ENCODE measurements at regions not wholly inside any gene's neighbourhood (a gene's known extent, or its start where the extent isn't known, plus 50 kb on each side); places are given as distances from the start of the nearest gene placed in this dataset.

DNA sequence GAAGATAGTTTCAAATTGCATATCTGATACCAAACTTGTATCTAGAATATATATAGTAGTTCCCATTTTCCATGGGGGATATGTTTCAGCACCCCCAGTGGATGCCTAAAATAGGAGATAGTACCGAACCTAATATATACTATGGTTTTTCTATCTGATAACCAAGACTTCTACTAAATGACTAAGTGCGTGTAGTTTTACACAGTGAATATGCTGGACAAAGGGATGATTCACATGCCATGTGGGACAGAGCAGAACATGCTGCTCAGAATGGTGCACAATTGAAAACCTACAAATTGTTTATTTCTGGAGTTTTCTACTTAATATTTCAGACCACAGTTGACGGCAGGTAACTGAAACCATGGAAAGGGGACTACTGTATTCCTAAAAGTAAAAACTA lies 73.4 kb upstream of the TP63 start:
- no peak overlapping the region for H3K4me3 Mint-ChIP-seq
- ChIA-PET POLR2A (no interaction called here), CTCF (no interaction called here)
- H3K4me1 Mint-ChIP-seq: peaks cover 2% of the 10 kb centered on the region
- peaks cover 9% of the 10 kb centered on the region for H3K9me3 Mint-ChIP-seq
- H3K27me3 Mint-ChIP-seq: no peaks in the 10 kb centered on the region
- peaks cover 2% of the 10 kb centered on the region for H3K36me3 Mint-ChIP-seq (ENCODE audit: low read depth)
- H3K27ac Mint-ChIP-seq: no peak overlapping the region
- DNase-seq: no peak

DNA sequence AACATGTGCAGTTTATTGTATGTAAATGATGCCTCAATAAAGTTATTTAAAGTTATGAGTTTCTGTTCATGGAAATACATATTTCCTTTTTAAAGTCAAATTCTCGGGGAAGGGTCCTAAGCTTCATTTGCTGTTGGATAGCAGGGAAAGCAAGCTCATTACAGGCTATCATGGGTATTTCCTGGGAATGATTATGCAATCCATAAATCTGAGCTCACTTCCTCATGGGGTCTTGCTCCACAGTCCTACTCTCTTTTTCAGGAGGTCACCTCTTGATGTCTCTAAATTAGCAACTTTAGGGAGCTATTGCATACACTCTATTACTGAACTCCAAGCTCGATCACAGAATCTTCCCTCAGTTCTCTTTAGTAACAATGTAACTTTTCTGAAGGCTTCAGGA lies 69.9 kb upstream of the TP63 start:
- Mint-ChIP-seq H3K36me3 (ENCODE audit: low read depth) (no peaks in the 10 kb centered on the region), H3K4me1 (peaks cover 16% of the 10 kb centered on the region), H3K27ac (no peak overlapping the region), H3K9me3 (peaks cover 9% of the 10 kb centered on the region), H3K4me3 (no peak overlapping the region), H3K27me3 (no peaks in the 10 kb centered on the region)
- no peak for DNase-seq
- CTCF ChIA-PET: no interaction called here
- POLR2A ChIA-PET: no interaction called here

DNA sequence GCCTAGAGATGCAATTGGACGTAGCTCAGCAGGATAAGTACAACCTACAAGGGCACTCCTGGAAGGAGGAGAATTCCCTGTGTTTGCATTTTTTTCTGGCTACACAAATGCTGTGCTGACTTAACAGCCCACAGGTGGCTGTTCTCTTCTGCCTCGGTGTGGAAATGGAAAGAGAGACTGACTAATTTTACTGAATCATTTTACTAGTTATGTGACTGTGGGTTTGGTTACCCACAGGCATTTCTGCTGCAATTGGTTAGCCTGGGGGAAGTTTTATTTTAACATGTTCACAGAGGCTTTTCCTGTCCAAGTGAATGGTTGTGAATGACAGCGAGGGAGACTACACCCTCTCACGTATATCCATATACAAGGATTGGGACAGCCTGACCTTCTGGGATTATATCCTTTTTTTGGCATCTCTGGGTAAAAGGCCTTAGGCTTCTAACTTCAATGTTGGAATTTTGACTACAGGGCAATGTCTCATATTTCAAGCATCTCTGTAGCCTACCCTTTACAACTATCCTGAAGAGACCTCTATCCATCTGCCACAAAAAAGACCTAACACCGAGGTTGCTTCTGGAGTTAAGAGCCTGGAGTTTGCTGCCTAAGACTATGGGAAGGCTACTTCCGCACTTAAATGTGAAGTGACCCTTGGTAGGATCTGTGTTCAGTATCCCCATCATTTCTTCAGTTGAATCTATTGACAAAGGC lies 67.2 kb upstream of the TP63 start:
- H3K9me3 Mint-ChIP-seq: no peaks in the 10 kb centered on the region
- peak overlapping the region; percentile 0 for H3K27ac Mint-ChIP-seq
- POLR2A ChIA-PET: no interaction called here
- no peaks in the 10 kb centered on the region for H3K36me3 Mint-ChIP-seq (ENCODE audit: low read depth)
- peak; percentile 40 for DNase-seq
- peaks cover 16% of the 10 kb centered on the region for H3K4me1 Mint-ChIP-seq
- H3K27me3 Mint-ChIP-seq: no peaks in the 10 kb centered on the region
- no peak overlapping the region for H3K4me3 Mint-ChIP-seq
- CTCF ChIA-PET: interaction anchor here (0.6 to 2.0 kb wide), 2 partner anchors 22 to 478 kb away, joined by 4 to 6 read pairs; no protein-coding TSS in a partner anchor

DNA sequence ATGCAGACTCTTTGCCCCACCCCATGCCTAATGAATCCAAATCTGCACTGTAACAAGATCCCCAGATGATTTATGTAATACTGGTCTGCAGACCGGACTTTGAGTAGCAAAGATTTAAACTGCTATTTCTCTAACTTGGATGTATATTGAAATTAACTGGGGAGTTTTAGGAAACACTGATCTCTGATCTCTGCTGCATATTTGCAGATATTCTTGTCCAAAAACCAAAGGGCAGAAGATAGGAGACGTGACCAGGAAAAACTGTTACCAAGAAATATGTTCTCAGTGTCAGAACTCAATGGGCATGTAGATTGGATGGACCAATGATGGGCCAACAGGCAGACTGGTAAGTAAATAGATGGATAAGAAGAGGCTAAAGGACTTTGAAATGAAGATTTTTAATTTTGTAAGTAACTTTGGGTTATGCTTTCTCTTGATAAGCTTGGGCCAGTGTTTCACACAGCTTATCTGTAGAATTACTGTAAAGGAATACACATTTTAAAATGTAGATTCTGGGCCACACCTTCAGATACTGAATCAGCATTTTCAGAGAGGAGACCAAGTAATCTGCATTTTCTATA lies 64.5 kb upstream of the TP63 start:
- H3K4me3 Mint-ChIP-seq: no peak overlapping the region
- peaks cover 23% of the 10 kb centered on the region for H3K4me1 Mint-ChIP-seq
- H3K9me3 Mint-ChIP-seq: peaks cover 3% of the 10 kb centered on the region
- ChIA-PET CTCF (interaction anchor here (0.8 kb wide), 1 partner anchor 290 kb away, joined by 3 read pairs; no protein-coding TSS in a partner anchor), POLR2A (interaction anchor here (0.6 kb wide), 1 partner anchor 206 kb away, joined by 3 read pairs; no protein-coding TSS in a partner anchor)
- no peaks in the 10 kb centered on the region for H3K27me3 Mint-ChIP-seq
- no peak for DNase-seq
- H3K27ac Mint-ChIP-seq: no peak overlapping the region
- H3K36me3 Mint-ChIP-seq (ENCODE audit: low read depth): no peaks in the 10 kb centered on the region

DNA sequence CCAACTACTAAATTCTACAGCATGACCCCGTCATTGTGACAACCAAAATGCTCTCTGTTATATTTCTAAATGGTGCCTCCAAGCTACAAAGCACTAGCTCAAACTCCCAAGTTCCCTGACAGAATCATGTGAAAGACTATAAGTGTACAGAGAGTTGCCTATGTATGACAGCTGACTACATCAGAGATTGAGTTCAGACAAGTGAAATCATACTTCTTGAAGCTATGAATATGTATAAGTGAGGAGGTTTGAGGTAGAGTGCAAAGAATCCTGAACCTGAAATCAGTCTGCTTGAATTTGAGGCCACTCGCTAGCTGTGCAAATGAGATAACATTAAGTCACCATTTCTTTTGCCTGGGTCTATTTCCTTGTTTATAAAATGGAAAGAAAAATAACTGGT lies 63.9 kb upstream of the TP63 start:
- DNase-seq: no peak
- no peak overlapping the region for H3K27ac Mint-ChIP-seq
- no peaks in the 10 kb centered on the region for H3K36me3 Mint-ChIP-seq (ENCODE audit: low read depth)
- no peak overlapping the region for H3K4me3 Mint-ChIP-seq
- ChIA-PET POLR2A (no interaction called here), CTCF (interaction anchor here (0.8 kb wide), 1 partner anchor 291 kb away, joined by 3 read pairs; no protein-coding TSS in a partner anchor)
- no peaks in the 10 kb centered on the region for H3K27me3 Mint-ChIP-seq
- H3K4me1 Mint-ChIP-seq: peaks cover 25% of the 10 kb centered on the region
- H3K9me3 Mint-ChIP-seq: peaks cover 3% of the 10 kb centered on the region

DNA sequence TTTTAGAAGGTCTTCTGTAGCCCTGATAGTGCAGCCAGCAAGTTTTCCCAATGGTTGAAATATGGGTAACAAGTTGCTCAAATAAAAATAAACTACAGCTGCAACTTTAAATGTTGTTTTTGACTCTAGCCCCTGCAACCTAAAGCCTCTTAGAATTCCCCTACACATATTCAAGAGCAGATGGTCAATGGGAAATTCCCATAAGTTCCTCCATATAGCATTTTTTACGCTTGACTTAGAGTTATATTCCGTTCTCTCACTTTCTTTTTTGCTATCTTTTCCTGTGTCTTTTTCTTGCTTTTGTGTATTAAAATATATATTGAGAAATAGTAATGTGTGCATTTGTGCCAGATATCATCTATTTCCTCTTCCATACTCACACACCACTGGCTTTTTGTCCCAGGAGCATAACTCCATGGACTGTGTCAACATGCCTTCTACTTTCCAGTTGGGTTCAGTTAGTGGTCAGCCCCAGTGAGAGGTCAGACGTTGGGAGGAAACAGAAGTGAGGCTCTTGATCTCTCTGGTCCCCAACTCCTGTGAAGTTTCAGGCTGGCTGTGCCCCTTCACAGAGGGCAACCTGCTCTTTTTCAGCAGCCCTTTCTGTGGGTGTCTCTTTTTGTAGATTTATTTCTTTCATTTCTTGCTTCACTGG lies 63.3 kb upstream of the TP63 start:
- ChIA-PET CTCF (no interaction called here), POLR2A (no interaction called here)
- Mint-ChIP-seq H3K27me3 (no peaks in the 10 kb centered on the region), H3K9me3 (peaks cover 3% of the 10 kb centered on the region), H3K4me1 (peaks cover 26% of the 10 kb centered on the region), H3K4me3 (no peak overlapping the region), H3K27ac (no peak overlapping the region), H3K36me3 (ENCODE audit: low read depth) (no peaks in the 10 kb centered on the region)
- DNase-seq: no peak

DNA sequence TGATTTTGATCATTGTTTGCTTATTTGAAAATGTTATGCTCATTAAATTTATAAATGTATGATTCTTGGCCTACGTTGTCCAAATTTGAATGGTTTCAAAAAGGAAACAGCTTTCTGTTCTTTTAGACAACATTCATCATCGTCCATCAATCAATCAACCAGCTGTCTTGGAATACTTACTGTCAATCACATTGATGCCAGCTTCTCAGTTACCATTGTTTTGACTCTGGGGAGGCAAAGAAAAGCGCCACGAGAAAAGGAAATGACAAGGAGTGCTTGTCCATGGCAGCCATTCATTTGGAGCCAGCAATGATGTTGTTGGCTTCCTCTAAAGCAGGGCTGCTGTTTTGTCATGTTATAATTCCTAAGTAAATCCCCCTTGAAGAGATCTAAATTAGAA lies 62.2 kb upstream of the TP63 start:
- ChIA-PET POLR2A (no interaction called here), CTCF (no interaction called here)
- H3K4me3 Mint-ChIP-seq: no peak overlapping the region
- H3K36me3 Mint-ChIP-seq (ENCODE audit: low read depth): no peaks in the 10 kb centered on the region
- H3K27ac Mint-ChIP-seq: no peak overlapping the region
- no peak for DNase-seq
- H3K9me3 Mint-ChIP-seq: peaks cover 3% of the 10 kb centered on the region
- no peaks in the 10 kb centered on the region for H3K27me3 Mint-ChIP-seq
- H3K4me1 Mint-ChIP-seq: peaks cover 24% of the 10 kb centered on the region

DNA sequence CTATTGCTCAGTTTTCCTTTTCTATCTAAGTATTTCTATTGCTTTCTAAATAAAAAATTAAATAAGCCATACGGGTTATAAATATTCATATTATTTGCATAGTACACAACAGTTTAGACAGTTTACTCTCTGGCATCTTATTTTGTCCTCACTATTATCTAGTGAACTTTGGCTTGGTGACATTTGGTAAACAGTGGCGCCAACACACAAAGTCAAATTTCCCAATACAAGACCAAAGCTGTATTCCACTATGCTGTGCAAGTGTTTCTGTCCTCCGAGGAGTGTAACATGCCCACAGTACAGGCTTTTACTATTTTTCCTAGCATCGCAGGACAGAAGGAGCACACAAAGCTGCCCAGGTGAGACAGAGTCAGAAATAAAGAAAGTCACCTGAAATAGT lies 61.7 kb upstream of the TP63 start:
- Mint-ChIP-seq H3K9me3 (peaks cover 3% of the 10 kb centered on the region), H3K36me3 (ENCODE audit: low read depth) (no peaks in the 10 kb centered on the region), H3K27me3 (no peaks in the 10 kb centered on the region), H3K4me1 (peaks cover 19% of the 10 kb centered on the region), H3K27ac (no peak overlapping the region), H3K4me3 (no peak overlapping the region)
- DNase-seq: no peak
- POLR2A ChIA-PET: no interaction called here
- CTCF ChIA-PET: no interaction called here

DNA sequence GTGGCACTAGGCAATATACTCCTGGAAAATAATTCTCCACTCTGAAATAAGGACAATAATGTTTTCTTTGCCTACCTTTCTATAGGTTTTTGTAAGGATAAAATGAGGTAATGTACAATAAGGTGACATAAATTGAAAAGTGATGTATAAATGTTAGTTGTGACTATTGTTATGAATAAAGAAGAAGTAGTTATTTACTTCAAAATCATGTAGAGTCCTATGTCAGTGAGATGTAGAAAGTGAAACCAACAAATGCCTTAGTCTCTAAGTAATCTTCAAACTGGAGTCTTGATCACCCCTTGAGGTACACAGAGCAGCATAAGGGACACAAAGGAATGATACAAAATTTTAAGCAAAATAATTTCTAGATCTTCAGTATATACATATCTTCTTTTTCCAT lies 60.3 kb upstream of the TP63 start:
- POLR2A ChIA-PET: no interaction called here
- Mint-ChIP-seq H3K27ac (no peak overlapping the region), H3K4me3 (no peak overlapping the region)

DNA sequence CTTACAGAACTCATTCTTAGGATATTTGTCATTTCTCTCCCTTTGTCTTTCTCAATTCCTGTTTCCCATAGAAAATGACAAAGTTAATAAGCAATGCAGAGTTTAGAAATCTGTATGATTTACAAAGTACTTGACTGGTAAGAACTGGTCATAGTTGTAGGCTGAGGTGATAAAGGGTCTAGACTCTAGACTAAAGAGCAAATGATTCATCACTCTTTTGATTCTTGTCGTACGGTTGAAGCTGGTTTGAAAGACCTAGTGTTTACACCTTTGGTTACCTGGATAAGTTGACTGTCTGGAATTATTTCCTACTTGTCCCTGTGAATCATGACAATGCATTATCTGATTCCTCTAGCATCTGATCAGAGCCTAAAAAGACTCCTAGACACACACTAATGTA lies 58.9 kb upstream of the TP63 start:
- no peak for DNase-seq
- Mint-ChIP-seq H3K27me3 (no peaks in the 10 kb centered on the region), H3K27ac (no peak overlapping the region), H3K9me3 (peaks cover 9% of the 10 kb centered on the region), H3K4me1 (peaks cover 15% of the 10 kb centered on the region), H3K36me3 (ENCODE audit: low read depth) (no peaks in the 10 kb centered on the region), H3K4me3 (no peak overlapping the region)
- CTCF ChIA-PET: interaction anchor here (1.1 to 1.4 kb wide), 2 partner anchors 16 to 270 kb away, joined by 3 read pairs; no protein-coding TSS in a partner anchor
- POLR2A ChIA-PET: interaction anchor here (0.6 kb wide), 1 partner anchor 51 kb away, joined by 3 read pairs; no protein-coding TSS in a partner anchor

More for the DNA sequence above, 60.3 kb upstream of the TP63 start:
- no peak for DNase-seq
- Mint-ChIP-seq H3K9me3 (peaks cover 4% of the 10 kb centered on the region), H3K36me3 (ENCODE audit: low read depth) (no peaks in the 10 kb centered on the region), H3K4me1 (peaks cover 15% of the 10 kb centered on the region), H3K27me3 (no peaks in the 10 kb centered on the region)
- CTCF ChIA-PET: no interaction called here

DNA sequence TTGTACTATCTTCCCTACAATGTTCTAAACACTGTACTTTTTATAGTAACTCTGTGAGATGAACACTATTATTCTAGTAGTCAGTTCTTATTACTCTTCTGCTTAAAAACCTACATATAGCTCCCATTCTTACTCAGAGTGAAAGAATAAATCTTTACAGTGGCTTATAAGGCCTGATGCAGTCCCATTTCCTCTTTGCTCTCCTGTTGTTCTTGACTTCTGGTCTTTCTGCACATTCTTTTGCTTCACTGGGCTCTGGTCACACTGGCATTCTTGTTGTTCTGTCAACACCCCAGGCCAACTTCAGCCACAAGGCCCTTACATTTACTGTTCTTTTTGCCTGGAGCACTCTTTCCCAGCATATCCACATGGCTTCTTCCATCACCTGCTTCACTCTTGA lies 58.2 kb upstream of the TP63 start:
- H3K27me3 Mint-ChIP-seq: no peaks in the 10 kb centered on the region
- ChIA-PET POLR2A (interaction anchor here (0.6 kb wide), 1 partner anchor 50 kb away, joined by 3 read pairs; no protein-coding TSS in a partner anchor), CTCF (interaction anchor here (1.1 to 1.4 kb wide), 2 partner anchors 16 to 271 kb away, joined by 3 read pairs; no protein-coding TSS in a partner anchor)
- no peak for DNase-seq
- H3K4me3 Mint-ChIP-seq: no peak overlapping the region
- H3K9me3 Mint-ChIP-seq: peaks cover 12% of the 10 kb centered on the region
- peaks cover 15% of the 10 kb centered on the region for H3K4me1 Mint-ChIP-seq
- H3K27ac Mint-ChIP-seq: no peak overlapping the region
- H3K36me3 Mint-ChIP-seq (ENCODE audit: low read depth): no peaks in the 10 kb centered on the region

DNA sequence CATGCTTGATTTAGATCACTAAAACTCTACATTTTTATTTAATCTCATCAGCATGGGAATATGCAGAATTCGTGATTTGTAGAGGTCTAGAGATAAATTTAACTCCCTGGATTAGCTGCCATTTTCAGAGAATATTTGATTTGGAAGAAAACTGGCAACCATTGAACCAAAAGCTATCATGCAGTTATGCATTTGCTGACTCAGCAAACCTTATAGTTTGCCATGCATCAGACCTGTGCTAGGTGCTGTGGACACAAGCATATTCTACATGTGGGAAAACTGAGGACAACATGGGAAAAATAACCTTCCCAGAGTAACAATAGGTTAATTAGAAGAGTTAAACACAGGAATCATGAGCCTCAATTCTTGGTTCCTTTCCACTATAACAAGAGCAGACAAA lies 54.7 kb upstream of the TP63 start:
- H3K27me3 Mint-ChIP-seq: no peaks in the 10 kb centered on the region
- ChIA-PET CTCF (interaction anchor here (1.1 kb wide), 1 partner anchor 189 kb away, joined by 3 read pairs; no protein-coding TSS in a partner anchor), POLR2A (no interaction called here)
- H3K4me3 Mint-ChIP-seq: no peak overlapping the region
- H3K4me1 Mint-ChIP-seq: peaks cover 8% of the 10 kb centered on the region
- peaks cover 17% of the 10 kb centered on the region for H3K9me3 Mint-ChIP-seq
- H3K36me3 Mint-ChIP-seq (ENCODE audit: low read depth): no peaks in the 10 kb centered on the region
- H3K27ac Mint-ChIP-seq: no peak overlapping the region
- DNase-seq: no peak
